ENCODE measurements at regions not wholly inside any gene's neighbourhood (a gene's known extent, or its start where the extent isn't known, plus 50 kb on each side); places are given as distances from the start of the nearest gene placed in this dataset.
"Not testable (repeated sequence)": the region's sequence is repeated elsewhere in the genome, so short reads cannot be mapped to it uniquely, and the experiment has no call there.

- no peak for DNase-seq
Observed at GRCh38 chrX:55813150-55813549, 95.6 kb downstream of the RRAGB start.

GRCh38 chrX:55815546-55815945 is 98.0 kb downstream of the RRAGB start:
- DNase-seq, result no peak

- DNase-seq, result no peak
Observed at GRCh38 chrX:55816023-55816422, 98.5 kb downstream of the RRAGB start.

- no peak for DNase-seq
Observed at GRCh38 chrX:55818673-55819375, 101.3 kb downstream of the RRAGB start.

DNA sequence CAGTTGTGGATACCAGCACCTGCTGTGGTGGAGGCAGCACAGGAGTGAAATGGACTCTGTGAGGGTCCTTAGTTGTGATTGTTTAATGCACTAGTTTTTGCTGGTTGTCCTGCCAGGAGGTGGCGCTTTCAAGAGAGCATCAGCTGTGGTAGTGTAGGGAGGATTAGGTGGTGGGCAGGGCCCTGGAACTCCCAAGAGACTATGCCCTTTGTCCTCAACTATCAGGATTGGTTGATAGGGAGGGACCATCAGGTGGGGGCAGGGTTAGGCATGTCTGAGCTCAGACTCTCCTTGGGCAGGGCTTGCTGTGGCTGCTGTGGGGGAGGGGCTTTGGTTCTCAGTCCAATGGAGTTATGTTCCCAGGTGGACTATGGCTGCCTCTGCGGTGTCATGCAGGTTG is 121.9 kb downstream of the RRAGB start:
- DNase-seq, result no peak

- no peak for DNase-seq
Observed at GRCh38 chrX:55841962-55842752, 124.6 kb downstream of the RRAGB start.

DNA sequence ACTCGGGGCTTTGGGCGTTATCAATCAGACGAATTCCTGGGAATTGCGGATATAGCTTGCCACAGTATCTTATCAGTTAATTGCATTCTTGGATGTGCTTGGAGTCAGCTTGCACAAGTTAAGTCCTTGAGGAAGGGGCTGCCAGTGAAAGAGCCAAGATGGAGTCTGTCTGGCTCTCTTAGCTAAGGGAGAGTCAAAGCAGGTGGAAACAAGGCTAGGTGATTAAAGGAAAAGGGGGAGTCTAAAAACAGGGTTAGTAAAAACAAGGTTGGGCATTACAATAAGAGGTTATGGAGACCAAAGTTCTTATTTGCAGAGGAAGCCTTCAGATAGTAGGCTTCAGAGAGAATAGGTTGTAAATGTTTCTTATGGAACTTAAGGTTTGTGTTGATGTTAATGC is 149.2 kb downstream of the RRAGB start:
- DNase-seq, result not testable (repeated sequence)

GRCh38 chrX:55867181-55867651 is 149.7 kb downstream of the RRAGB start:
- DNase-seq, result no peak

GRCh38 chrX:55867708-55868107 is 150.2 kb downstream of the RRAGB start:
- no peak for DNase-seq

- DNase-seq, result no peak
Observed at GRCh38 chrX:55874807-55875206, 157.3 kb downstream of the RRAGB start.

- DNase-seq, result not testable (repeated sequence)
Observed at GRCh38 chrX:55883541-55883940, 166.0 kb downstream of the RRAGB start.

DNA sequence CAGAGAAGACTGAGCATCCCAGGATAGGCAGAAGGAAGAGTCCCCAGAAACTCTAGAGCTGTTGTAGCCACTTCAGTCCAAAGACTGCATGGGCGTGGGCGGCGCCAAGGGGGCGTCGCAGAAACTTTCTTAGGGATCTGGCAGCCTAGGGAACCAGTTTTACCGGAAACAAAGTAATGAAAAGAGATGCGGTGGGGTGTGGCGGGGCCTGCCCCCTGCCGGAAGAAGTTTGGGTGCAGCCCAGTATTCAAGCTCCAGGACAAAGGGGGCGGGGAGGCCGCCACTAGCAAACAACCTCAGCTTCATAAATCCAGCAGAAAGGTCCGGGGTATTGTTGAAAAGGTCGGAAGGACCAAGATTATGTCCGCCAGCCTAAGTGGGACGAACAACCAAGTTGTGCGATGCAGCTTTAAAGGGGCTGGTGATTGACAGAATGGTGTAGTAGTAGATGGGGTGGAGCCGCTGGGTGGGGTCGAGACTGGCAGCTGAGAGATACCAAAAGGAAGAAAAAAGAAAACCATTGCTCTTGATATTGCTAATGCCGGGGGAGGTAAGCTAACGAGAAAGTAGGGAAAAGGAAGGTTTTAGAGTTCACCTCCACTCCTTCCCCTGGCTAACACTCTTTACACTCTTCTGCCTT is 190.5 kb downstream of the RRAGB start:
- peak; percentile 29 for DNase-seq

GRCh38 chrX:55908661-55909212 is 191.2 kb downstream of the RRAGB start:
- no peak for DNase-seq

DNA sequence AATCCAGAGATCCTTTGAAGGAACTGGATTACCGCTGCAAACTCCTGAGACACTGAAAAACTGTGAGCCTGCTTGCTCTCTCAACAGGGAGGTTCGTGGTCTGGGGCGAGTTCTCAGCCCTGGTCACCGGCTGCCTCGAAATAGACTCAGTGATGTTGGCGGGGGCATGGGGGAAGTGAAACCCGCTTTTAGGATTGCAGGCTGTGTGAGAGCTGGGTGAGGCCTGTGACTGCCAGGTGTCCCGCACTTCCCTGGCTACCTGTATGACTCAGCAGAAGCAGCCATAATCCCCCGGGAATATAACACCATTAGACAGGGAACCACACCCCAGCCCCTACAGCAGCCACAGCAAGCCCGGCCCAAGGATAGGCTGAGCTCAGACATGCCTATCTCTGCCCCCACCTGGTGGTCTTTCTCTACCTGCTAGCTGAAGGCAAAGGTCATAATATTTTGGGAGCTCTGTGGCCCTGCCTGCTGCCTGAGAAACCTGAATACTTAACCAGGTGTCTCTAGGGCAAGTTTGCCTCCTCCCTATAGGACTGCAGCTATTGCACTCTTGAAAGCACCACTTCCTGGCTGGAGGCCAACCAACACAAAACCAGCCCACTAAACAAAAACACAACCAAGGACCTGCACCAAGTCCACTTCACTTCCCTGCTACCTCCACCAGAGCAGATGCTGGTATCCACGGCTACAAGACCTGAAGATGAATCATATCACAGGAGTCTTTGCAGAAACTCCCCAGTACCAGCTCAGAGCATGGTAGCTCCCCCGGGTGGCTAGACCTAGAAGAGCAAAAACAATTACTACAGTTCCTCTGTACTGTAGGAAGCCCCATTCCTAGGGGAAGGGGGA is 202.0 kb downstream of the RRAGB start:
- DNase-seq, result no peak

GRCh38 chrX:55924574-55924973 is 207.0 kb downstream of the RRAGB start:
- DNase-seq, result no peak

DNA sequence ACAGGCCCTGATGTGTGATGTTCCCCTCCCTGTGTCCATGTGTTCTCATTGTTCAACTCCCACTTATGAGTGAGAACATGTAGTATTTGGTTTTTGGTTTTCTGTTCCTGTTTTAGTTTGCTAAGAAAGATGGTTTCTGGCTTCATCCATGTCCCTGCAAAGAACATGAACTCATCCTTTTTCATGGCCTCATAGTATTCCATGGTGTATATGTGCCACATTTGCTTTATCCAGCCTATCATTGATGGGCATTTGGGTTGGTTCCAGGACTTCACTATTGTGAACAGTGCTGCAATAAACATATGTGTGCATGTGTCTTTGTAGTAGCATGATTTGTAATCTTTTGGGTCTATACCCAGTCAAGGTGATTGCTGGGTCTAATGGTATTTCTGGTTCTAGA is 211.0 kb downstream of the RRAGB start:
- not testable (repeated sequence) for DNase-seq

Measured in activated effector memory CD4-positive, alpha-beta T cell treated with Interleukin-2 at 50 U/mL for 16 hours (primary cell).